NCI-H187 treated with DMSO at 0.1 percent for 48 hours (cell line): ENCODE measurements at regions not wholly inside any gene's neighbourhood (a gene's known extent, or its start where the extent isn't known, plus 50 kb on each side); places are given as distances from the start of the nearest gene placed in this dataset.

Experiments used
- DNase-seq: peaks from one replicate; lab custom pipeline; 2025; lab: John Stamatoyannopoulos, UW

DNA sequence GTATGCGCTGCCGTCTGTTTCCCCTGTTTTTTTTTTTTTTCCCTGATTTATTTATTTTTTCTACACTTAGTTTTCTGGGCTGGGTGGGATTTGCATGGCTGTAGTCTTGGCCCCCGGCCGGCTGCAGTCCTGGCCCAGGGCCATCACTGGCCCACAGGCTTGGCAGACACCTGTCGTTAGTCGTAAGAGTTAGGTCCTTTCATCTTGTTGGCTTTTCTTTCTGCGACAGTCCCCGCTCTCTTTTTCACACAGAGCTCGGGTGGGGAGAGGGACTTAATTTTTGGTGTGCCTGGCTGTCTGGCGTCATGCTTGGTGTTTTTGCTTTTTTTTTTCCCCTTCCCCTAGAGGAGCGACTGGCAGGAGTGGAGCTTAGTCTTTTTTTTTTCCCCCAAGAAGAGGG is 183.4 kb downstream of the KLF13 start:
- no peak for DNase-seq

GRCh38 chr15:31511707-31512310 is 185.2 kb downstream of the KLF13 start:
- DNase-seq = no peak

DNA sequence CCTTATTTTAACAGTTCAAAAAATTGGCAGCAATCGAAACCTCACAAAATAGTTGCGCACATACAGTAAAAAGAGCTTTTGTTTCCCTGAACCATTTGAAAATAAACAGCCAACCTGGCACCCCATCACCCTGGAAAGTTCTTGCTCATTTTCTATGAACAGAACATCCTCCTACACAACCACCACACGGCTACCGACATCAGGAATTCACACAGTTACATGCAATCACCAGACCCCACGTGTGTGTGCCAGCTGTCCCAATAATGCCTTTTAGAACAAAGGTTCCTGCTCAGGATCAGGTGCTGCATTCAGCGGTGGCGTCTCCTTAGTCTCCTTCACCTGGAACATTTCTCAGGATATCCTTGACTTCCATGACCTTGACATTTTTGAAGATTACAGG is 186.5 kb downstream of the KLF13 start:
- no peak for DNase-seq

GRCh38 chr15:31516440-31516839 is 189.8 kb downstream of the KLF13 start:
- DNase-seq = no peak

- no peak for DNase-seq
Measured at GRCh38 chr15:31516874-31517273, 190.2 kb downstream of the KLF13 start.

GRCh38 chr15:31517711-31518110 is 191.1 kb downstream of the KLF13 start:
- no peak for DNase-seq

- no peak for DNase-seq
Measured at GRCh38 chr15:31522028-31522427, 195.4 kb downstream of the KLF13 start.

- DNase-seq = no peak
Measured at GRCh38 chr15:31523027-31523654, 196.5 kb downstream of the KLF13 start.

DNA sequence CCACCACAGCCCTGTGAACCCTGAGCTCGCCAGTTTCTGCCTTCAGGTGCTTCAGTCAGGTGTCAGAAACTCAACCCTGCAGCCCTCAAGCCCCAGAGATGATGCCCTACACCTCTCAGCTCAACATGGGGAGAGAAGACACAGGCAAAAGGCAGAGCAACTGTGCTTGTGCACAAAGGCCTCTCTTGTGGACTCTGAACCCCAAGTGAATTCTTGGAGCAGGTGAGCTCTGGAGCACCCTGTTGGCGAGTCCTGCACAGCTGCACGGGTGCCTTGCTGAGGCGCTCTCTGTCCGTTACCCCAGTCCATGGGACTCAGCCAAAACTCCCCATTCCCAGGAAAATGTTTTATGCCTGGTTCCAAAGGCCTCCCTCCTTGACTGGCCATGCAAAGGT is 197.0 kb downstream of the KLF13 start:
- DNase-seq = no peak

DNA sequence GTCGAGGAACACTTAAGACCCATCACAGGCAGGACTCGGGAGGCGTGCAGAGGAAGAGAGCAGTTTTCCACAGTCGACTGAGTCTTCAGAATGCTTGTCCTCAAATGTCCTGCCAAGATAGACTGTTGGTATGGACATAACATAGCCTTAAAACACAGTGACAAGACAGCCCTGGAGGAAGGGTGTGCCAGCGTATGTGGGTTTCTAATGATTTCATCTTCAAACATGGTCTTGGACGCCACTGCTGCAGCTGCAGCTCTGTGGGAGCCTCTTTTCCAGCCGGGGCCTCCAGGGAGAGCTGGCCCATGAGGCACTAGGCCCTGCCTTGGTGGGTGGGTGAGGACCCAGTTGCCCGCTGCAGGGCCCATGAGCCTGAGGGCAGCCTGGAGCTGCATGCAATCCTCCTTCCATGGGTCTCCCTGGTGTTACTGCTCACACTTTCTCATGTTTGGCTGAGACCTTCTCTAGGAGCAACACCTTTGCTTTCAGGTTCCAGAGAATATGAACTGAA is 198.6 kb downstream of the KLF13 start:
- no peak for DNase-seq

GRCh38 chr15:31525988-31526665 is 199.5 kb downstream of the KLF13 start:
- no peak for DNase-seq

DNA sequence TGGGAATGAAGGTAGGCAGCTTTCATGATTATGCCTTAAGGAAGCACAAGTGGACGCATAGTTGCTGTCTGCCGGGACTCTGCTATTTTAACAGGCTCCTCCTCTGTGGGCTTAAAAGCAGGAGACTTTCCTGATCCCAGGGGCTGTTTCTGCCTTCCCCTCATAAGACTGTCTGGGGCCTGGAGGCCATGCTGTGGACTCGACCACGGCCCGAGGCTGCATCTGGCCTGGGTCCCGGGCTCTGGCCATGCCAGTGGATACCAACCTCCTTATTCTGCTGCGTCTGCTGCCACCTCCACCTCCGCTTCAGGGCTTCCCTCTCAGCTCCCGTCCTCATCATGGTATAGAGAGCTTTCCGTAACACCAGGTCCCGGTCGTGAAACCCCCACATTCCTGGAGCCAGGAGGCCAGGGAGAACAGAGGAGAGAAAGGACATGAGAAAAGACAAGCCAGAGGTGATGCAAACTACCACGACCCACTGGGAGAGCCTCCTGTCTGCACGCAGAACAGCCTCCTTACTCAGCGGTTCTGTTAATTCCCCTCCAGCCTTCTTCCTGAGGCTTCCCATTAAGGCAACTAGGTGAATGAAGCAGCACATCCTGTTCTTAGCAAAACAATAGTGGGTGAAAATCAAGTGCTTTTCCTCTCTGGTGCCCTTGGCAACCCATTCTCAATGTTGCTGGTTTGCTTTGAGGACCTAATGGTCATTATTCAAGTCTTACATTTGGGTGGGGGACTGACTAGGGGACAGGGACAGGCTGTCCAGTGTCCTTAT is 200.5 kb downstream of the KLF13 start:
- DNase-seq = no peak

- DNase-seq = no peak
Measured at GRCh38 chr15:31528846-31529245, 202.2 kb downstream of the KLF13 start.

GRCh38 chr15:31537770-31538592 is 211.3 kb downstream of the KLF13 start:
- no peak for DNase-seq

- no peak for DNase-seq
Measured at GRCh38 chr15:31540633-31541032, 214.0 kb downstream of the KLF13 start.

DNA sequence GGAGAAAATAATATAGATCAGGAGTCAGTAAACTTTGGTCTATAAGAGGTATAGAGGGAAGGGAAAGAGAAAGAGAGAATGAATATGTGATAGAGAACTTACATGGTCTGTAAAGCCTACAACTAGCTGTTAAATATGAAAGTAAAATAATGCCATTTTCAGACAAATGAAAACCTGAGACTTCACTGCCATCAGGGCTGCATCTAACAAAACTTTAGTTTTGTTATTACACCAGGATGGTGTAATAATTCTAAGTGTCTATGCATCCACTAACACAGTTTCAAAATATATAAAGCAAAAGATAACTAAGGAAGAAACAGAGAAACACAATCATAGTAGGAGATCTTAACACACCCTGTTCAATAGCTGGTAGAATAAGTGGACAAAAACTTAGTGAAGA is 217.7 kb downstream of the KLF13 start:
- DNase-seq = no peak

GRCh38 chr15:31545257-31545656 is 218.6 kb downstream of the KLF13 start:
- DNase-seq = no peak

GRCh38 chr15:31550211-31550977 is 223.8 kb downstream of the KLF13 start:
- DNase-seq = no peak

DNA sequence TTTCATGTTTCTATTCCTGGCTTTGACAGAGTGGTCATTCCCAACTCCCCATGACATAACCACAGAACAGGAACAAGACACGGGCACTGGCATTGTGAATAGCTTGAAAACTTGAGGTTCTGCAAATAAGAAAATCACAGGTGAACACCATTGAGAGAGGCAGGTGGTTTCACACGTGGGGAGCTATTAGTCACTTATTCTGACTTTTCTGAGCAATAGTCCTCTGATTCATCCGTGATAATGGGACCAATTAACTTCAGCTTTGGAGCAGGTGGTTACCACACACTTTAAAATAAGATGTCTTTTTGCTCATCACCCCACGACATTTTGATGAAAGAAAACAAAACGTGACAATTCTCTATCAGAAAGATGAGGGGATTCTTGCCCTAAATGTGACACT is 224.7 kb downstream of the KLF13 start:
- no peak for DNase-seq

- no peak for DNase-seq
Measured at GRCh38 chr15:31552482-31553099, 226.0 kb downstream of the KLF13 start.
